Stimulated activated CD8-positive, alpha-beta memory T cell treated with anti-CD3 and anti-CD28 coated beads, Interleukin-12 subunit alpha, Interleukin-12 subunit beta, amount 100 ng/mL, for 1 hour (primary cell): ENCODE measurements at regions not wholly inside any gene's neighbourhood (a gene's known extent, or its start where the extent isn't known, plus 50 kb on each side); places are given as distances from the start of the nearest gene placed in this dataset.

ENCODE experiments used
- DNase-seq: peaks from one replicate; pipeline ENCODE4 v3.0.0-alpha.2; 2020; ENCODE audit warnings: low read depth

GRCh38 chr14:98022541-98023520 lies 1225.6 kb downstream of the VRK1 start:
- DNase-seq = no peak

DNA sequence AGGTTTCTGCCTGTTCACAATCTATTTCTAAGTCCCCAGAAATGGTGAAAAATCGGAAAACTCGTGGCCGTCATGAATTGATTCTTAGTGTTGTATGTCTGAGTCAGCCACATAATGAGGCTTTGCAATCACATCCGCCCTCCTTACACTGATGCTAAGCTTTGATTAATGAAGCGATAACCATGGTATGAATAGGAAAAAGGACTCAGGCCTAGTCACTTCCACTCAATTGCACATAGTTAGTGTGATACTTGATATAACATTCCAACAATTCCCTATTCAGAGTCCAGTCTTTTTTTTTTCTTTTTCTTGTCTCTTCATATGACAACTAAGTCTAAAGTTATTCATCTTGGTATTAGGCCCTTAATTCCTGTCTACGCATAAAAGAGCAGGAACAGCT lies 1231.0 kb downstream of the VRK1 start:
- no peak for DNase-seq

GRCh38 chr14:98035396-98035795 lies 1236.6 kb downstream of the BCL11B start:
- no peak for DNase-seq

DNA sequence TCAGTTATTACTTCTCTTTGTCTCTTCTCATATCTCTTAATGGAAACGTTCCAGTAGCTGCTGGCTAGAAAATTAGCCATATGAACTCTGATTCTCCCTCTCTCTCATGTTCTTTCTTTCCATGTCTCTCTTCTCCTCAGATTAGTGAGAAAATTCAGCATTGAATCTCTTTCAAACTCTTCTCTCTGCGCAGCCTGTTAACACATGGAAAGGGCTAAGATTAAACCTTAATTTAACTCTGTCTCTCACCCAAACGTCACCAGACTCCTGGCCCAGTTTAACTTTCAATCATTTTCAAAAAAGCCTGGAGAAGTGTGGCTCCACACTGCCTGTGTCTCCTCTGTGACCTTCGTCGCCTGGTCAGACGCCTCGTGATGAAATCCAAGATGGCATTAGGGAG lies 1234.2 kb downstream of the BCL11B start:
- no peak for DNase-seq

DNA sequence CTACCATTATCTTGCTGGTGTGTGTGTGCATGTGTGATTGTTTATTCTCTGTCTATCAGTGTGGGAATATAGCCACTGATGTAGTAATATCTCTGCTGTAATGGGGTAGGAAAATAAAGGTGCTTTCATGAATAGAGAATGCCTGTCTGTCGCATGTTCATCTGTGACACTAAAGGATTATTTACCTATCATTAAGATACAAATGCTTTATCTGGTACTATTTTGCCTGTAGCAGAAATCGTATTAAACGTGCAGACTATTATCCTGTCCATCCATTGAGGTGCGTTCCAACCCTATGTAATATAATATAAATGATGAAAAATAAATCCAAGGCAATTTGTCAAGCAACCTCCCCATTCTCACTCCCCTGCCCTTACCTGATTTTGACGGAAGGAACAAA lies 1215.1 kb downstream of the BCL11B start:
- no peak for DNase-seq

DNA sequence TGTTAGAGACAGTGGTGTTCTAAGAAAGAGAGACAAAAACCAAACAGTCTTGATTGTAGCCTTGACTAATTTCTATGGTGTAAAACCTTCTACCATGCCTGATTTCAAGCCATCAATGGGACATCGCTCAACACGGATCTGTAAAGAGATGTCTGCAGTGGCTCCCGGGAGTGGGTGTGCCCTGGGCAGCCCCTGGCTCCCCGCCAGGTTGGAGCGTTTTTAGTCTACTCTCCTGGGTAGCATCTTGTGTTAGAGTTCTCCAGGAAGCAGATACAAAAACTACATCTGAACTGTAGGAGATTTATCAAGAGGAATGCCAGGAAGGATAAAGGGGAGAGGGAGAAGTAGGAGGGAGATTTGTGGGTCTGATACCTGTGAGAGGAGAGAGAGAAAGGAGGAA lies 1212.9 kb downstream of the BCL11B start:
- no peak for DNase-seq

DNA sequence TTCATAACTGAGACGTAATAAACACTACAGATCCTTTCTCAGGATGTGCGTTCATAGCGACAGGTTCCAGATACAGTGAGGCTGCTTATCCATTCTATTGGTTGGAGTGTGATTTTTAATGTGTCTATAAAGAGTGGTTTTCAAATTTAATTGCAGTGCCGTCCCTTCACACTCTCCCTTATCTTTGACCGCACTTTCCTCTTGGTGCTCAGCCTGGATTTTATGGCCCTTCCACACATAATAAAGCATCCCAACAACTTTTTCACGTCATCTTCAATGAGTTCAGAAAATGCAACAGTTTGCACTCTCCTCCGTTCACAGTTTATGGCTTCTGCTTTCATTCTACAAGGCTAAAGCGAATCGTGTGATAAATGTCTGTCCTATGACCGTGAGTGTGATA lies 1209.9 kb downstream of the BCL11B start:
- no peak for DNase-seq

DNA sequence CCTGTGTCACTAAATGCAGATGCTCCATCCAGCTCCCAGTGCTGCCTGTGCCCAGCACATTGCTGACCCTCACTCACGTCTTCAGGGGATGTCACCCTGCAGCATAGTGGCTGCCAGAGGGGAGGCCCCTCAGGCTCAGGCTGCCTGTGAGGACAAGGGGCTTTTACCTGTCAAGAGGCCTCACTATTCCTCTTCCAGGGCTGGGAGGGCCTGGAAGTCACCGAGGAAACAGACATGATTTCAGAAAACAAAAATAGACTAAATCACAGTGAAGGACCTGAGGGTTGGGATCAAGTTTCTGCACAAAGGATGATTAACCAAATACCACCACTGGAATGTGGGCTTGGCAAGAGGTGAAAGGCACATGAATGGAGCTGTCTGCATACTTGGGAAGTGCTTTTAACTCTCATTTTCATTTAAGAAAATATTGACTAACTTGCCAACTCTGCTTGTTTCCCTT lies 1202.3 kb downstream of the BCL11B start:
- no peak for DNase-seq

GRCh38 chr14:98070536-98070935 lies 1201.5 kb downstream of the BCL11B start:
- no peak for DNase-seq

DNA sequence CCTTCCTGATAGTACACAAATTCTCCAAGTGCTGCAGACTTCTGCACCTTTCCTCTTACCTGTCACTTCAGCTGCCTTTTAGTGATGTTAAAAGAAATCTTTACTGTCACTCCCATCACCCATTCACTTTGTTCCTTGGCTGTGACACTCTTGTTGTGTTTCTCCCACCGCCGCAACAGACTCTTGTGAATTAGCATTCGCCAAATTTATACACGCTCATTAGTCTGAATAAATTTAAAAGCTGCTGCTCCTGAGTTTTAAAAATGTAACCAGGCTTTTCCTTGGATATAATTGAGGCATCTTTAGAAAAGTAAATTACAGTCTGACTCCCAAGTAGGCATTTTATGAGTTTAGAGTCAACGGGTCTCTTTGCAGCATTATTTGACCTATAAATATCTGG lies 1197.9 kb downstream of the BCL11B start:
- DNase-seq = no peak

DNA sequence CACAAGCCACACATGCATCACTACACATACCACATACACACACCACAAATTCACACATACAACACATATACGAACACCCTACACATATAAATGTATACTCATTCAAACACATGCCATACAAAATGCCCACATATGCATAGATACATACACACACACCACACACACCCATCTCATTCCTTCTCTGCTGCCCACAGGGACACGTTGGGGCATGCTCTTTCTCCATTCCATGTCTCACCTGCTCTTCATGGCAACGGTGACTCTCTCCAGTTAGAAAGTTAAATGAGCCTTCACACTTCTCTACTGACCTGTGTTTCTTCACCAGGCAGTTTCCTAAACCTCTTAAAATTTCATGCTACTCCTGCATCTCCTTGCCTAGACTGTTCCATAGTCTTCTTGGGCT lies 1194.8 kb downstream of the BCL11B start:
- DNase-seq = no peak

GRCh38 chr14:98082833-98083232 lies 1189.2 kb downstream of the BCL11B start:
- DNase-seq = no peak

- DNase-seq = no peak
These were observed 1186.2 kb downstream of the BCL11B start for GRCh38 chr14:98085751-98086150.

DNA sequence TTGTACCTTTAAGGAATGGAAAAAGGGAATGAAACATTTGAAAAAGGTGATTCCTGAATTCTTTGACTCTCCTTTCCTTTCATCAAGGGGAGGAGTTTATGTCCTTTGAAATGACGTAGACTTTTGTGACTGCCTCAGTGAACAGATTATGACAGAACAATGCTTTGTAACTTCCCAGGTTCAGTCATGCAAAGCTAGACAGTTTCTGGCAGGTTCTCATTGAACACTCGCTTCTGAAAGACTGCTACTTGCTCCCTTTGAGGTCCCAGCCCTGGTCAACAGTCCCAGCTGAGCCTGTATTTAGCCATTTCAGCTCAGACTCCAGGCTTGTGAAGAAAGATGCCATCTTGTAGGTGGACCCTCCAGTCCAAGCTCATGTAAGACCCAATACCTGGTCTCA lies 1178.9 kb downstream of the BCL11B start:
- no peak for DNase-seq

- DNase-seq = no peak
These were observed 1172.5 kb downstream of the BCL11B start for GRCh38 chr14:98099527-98099926.

- no peak for DNase-seq
These were observed 1170.7 kb downstream of the BCL11B start for GRCh38 chr14:98101323-98101722.

- no peak for DNase-seq
These were observed 1168.3 kb downstream of the BCL11B start for GRCh38 chr14:98103705-98104104.

DNA sequence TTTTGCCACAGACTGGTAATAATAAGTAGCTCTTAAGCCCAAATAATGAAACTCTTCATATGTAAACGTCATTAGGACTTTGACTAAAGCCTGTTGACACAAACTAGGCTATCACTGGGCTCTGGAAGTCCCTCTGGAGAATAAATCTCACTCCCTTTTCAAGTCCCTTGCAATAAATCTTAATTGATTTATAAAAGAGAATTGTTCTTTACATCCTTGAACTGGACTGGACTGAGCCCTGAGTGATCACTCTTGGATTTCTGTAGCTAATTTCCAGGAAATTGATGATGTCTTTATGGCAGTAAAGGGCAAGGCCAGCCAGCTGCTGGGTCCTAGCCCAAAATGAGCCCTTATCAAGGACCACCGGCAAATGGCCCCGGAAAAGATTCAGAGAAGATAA lies 1162.7 kb downstream of the BCL11B start:
- DNase-seq = no peak

DNA sequence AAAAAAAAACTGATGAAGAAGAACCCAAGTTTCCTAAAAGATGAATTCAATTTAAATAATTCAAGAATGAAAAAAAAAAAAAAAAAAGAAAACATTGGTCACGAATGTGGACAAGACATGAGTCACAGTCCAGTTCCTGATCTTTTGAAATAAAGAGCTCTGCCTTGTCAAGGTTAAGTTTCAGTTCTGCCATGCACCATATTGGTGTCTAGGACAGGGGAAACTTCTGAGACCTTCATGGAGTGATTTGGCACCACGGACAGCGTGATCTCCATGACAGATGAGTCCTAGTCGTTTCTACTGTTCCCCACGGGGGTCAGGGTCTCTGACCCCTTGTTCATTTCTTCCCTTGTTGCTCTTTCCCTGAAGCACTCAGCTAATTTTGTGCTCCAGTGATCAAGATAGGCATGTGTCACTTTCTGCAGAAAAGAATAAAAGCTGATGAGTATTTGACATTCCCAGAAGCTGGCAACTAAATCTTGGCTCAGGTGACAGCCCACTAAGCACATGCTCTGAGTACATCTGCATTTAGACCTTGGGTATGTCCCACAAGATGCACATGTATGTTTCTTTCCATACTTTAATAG lies 1159.7 kb downstream of the BCL11B start:
- DNase-seq = no peak

- no peak for DNase-seq
These were observed 1157.7 kb downstream of the BCL11B start for GRCh38 chr14:98114122-98114895.

DNA sequence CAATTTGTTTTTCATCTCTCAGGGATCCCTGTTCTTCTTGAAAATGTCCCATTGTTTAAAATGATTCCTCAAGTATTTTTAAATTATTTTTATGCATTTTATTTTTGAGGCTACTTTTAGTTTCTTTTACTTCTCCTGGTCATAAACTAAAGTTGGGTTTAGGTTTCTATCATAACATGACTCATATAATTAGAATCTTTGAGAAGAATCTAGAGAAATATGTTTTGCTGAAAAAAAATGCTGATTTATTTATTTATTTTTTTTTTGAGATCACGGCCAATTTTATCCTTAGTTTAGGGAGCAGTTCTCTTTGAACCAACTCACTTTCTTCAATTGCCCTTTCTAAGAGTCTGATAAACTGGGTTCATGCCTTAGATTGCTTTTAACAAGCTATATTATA lies 1157.1 kb downstream of the BCL11B start:
- DNase-seq = no peak

GRCh38 chr14:98118749-98119148 lies 1153.2 kb downstream of the BCL11B start:
- no peak for DNase-seq

GRCh38 chr14:98119739-98120138 lies 1152.3 kb downstream of the BCL11B start:
- DNase-seq = no peak
